ENCODE measurements at regions not wholly inside any gene's neighbourhood (a gene's known extent, or its start where the extent isn't known, plus 50 kb on each side); places are given as distances from the start of the nearest gene placed in this dataset.

- CTCF ChIA-PET = no interaction called here
- POLR2A ChIA-PET = no interaction called here
- peaks cover 12% of the 10 kb centered on the region for H3K27me3 Mint-ChIP-seq (ENCODE audit: insufficient read depth, unreplicated experiment)
Observed at GRCh38 chr16:19972111-19972510, 87.5 kb upstream of the GPRC5B start.

GRCh38 chr16:19968891-19969683, 84.4 kb upstream of the GPRC5B start:
- H3K4me3 ChIP-seq (ENCODE audit: low read depth, low read length) = no peak overlapping the region
- ChIA-PET CTCF (no interaction called here), POLR2A (no interaction called here)
- no peaks in the 10 kb centered on the region for H3K36me3 ChIP-seq (ENCODE audit: control insufficient read depth, insufficient read depth, low read length)
- no TSS peak for BruUV-seq (replicated peaks)
- no peak for TF ChIP-seq CTCF (IDR thresholded peaks at IDR 0.05; ENCODE audit: insufficient read depth in 1 of 2, low read depth in 1 of 2, low read length in 1 of 2, severe bottlenecking in 1 of 2, unreplicated experiment in 1 of 2)
- Mint-ChIP-seq H3K27ac (ENCODE audit: unreplicated experiment) (no peak overlapping the region), H3K4me3 (ENCODE audit: unreplicated experiment) (no peak overlapping the region), H3K9me3 (ENCODE audit: unreplicated experiment) (no peaks in the 10 kb centered on the region), H3K36me3 (ENCODE audit: insufficient read depth, unreplicated experiment) (no peaks in the 10 kb centered on the region), H3K4me1 (ENCODE audit: low read depth, unreplicated experiment) (no peaks in the 10 kb centered on the region), H3K27me3 (ENCODE audit: insufficient read depth, unreplicated experiment) (peaks cover 6% of the 10 kb centered on the region)
- no peaks in the 10 kb centered on the region for H3K9me3 ChIP-seq
- intact Hi-C loops (cut with micrococcal nuclease; ENCODE audit: unreplicated experiment) = no loop called here
- H3K4me1 ChIP-seq = no peaks in the 10 kb centered on the region
- H3K27me3 ChIP-seq (replicated peaks; ENCODE audit: control insufficient read depth, insufficient read depth, low read length) = no peaks in the 10 kb centered on the region
- no peak for DNase-seq

More at GRCh38 chr16:19972111-19972510, 87.5 kb upstream of the GPRC5B start:
- H3K4me1 ChIP-seq = no peaks in the 10 kb centered on the region
- BruUV-seq (replicated peaks) = no TSS peak
- no peak for TF ChIP-seq CTCF (IDR thresholded peaks at IDR 0.05; ENCODE audit: insufficient read depth in 1 of 2, low read depth in 1 of 2, low read length in 1 of 2, severe bottlenecking in 1 of 2, unreplicated experiment in 1 of 2)
- Mint-ChIP-seq H3K4me1 (ENCODE audit: low read depth, unreplicated experiment) (no peaks in the 10 kb centered on the region), H3K4me3 (ENCODE audit: unreplicated experiment) (no peak overlapping the region), H3K27ac (ENCODE audit: unreplicated experiment) (no peak overlapping the region), H3K36me3 (ENCODE audit: insufficient read depth, unreplicated experiment) (no peaks in the 10 kb centered on the region), H3K9me3 (ENCODE audit: unreplicated experiment) (no peaks in the 10 kb centered on the region)
- H3K4me3 ChIP-seq (ENCODE audit: low read depth, low read length) = no peak overlapping the region
- intact Hi-C loops (cut with micrococcal nuclease; ENCODE audit: unreplicated experiment) = no loop called here
- no peaks in the 10 kb centered on the region for H3K36me3 ChIP-seq (ENCODE audit: control insufficient read depth, insufficient read depth, low read length)
- no peaks in the 10 kb centered on the region for H3K27me3 ChIP-seq (replicated peaks; ENCODE audit: control insufficient read depth, insufficient read depth, low read length)
- no peak for DNase-seq
- no peaks in the 10 kb centered on the region for H3K9me3 ChIP-seq

- CTCF ChIA-PET = no interaction called here
- no peaks in the 10 kb centered on the region for H3K36me3 Mint-ChIP-seq (ENCODE audit: insufficient read depth, unreplicated experiment)
- POLR2A ChIA-PET = no interaction called here
Observed at GRCh38 chr16:19967963-19968362, 83.3 kb upstream of the GPRC5B start.

More at GRCh38 chr16:19967963-19968362, 83.3 kb upstream of the GPRC5B start:
- Histone ChIP-seq H3K36me3 (ENCODE audit: control insufficient read depth, insufficient read depth, low read length) (no peaks in the 10 kb centered on the region), H3K4me1 (no peaks in the 10 kb centered on the region), H3K27me3 (replicated peaks; ENCODE audit: control insufficient read depth, insufficient read depth, low read length) (no peaks in the 10 kb centered on the region), H3K4me3 (ENCODE audit: low read depth, low read length) (no peak overlapping the region), H3K9me3 (no peaks in the 10 kb centered on the region)
- no peaks in the 10 kb centered on the region for H3K9me3 Mint-ChIP-seq (ENCODE audit: unreplicated experiment)
- H3K27me3 Mint-ChIP-seq (ENCODE audit: insufficient read depth, unreplicated experiment) = peaks cover 6% of the 10 kb centered on the region
- H3K4me1 Mint-ChIP-seq (ENCODE audit: low read depth, unreplicated experiment) = no peaks in the 10 kb centered on the region
- H3K4me3 Mint-ChIP-seq (ENCODE audit: unreplicated experiment) = no peak overlapping the region
- TF ChIP-seq CTCF (IDR thresholded peaks at IDR 0.05; ENCODE audit: insufficient read depth in 1 of 2, low read depth in 1 of 2, low read length in 1 of 2, severe bottlenecking in 1 of 2, unreplicated experiment in 1 of 2) = no peak
- no peak overlapping the region for H3K27ac Mint-ChIP-seq (ENCODE audit: unreplicated experiment)
- no TSS peak for BruUV-seq (replicated peaks)
- intact Hi-C loops (cut with micrococcal nuclease; ENCODE audit: unreplicated experiment) = no loop called here
- no peak for DNase-seq

Data from Caco-2 (cell line).